ENCODE measurements at regions not wholly inside any gene's neighbourhood (a gene's known extent, or its start where the extent isn't known, plus 50 kb on each side); places are given as distances from the start of the nearest gene placed in this dataset.
"Not testable (repeated sequence)": the region's sequence is repeated elsewhere in the genome, so short reads cannot be mapped to it uniquely, and the experiment has no call there.

DNA sequence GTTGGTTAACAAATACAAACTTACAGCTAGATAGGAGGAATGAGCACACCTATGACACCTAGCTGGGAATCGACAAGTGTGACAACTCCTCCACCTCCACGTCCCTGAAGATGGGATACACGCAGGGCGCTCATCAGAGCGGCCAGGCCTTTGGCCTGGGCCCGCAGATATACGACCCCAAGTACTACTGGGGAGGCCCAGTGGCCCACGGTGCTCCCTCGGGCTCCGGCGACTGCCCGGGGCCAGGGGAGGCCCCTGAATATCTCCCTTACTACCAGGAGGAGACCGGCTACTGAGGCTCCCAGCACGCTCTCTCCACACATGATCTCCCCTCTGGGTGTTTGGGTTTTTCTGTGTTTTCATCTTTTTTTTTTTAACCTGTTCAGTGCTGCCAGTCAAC is 801.3 kb downstream of the SPATA31A6 start:
- TF ChIP-seq, protein P1, sequence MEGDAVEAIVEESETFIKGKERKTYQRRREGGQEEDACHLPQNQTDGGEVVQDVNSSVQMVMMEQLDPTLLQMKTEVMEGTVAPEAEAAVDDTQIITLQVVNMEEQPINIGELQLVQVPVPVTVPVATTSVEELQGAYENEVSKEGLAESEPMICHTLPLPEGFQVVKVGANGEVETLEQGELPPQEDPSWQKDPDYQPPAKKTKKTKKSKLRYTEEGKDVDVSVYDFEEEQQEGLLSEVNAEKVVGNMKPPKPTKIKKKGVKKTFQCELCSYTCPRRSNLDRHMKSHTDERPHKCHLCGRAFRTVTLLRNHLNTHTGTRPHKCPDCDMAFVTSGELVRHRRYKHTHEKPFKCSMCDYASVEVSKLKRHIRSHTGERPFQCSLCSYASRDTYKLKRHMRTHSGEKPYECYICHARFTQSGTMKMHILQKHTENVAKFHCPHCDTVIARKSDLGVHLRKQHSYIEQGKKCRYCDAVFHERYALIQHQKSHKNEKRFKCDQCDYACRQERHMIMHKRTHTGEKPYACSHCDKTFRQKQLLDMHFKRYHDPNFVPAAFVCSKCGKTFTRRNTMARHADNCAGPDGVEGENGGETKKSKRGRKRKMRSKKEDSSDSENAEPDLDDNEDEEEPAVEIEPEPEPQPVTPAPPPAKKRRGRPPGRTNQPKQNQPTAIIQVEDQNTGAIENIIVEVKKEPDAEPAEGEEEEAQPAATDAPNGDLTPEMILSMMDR (conservative IDR thresholded peaks at IDR 0.05): not testable (repeated sequence)
- not testable (repeated sequence) for TF ChIP-seq EZH2 (IDR thresholded peaks at IDR 0.05; ENCODE audit: low read depth)
